ENCODE measurements at regions not wholly inside any gene's neighbourhood (a gene's known extent, or its start where the extent isn't known, plus 50 kb on each side); places are given as distances from the start of the nearest gene placed in this dataset.

GRCh38 chr2:217437290-217437870 is 565.4 kb downstream of the TNS1 start:
- DNase-seq: no peak

- no peak for DNase-seq
Measured at GRCh38 chr2:217436386-217436785, 566.4 kb downstream of the TNS1 start.

- DNase-seq: peak; percentile 93
Measured at GRCh38 chr2:217434180-217434975, 568.4 kb downstream of the TNS1 start.

GRCh38 chr2:217433522-217433921 is 569.3 kb downstream of the TNS1 start:
- DNase-seq: no peak

GRCh38 chr2:217431577-217432269 is 571.1 kb downstream of the TNS1 start:
- DNase-seq: no peak

- no peak for DNase-seq
Measured at GRCh38 chr2:217430916-217431576, 571.2 kb upstream of the TNP1 start.

GRCh38 chr2:217429981-217430500 is 570.2 kb upstream of the TNP1 start:
- DNase-seq: no peak

- no peak for DNase-seq
Measured at GRCh38 chr2:217421834-217422233, 562.0 kb upstream of the TNP1 start.

- no peak for DNase-seq
Measured at GRCh38 chr2:217420854-217421253, 561.0 kb upstream of the TNP1 start.

GRCh38 chr2:217419055-217419671 is 559.3 kb upstream of the TNP1 start:
- no peak for DNase-seq

GRCh38 chr2:217418544-217418943 is 558.7 kb upstream of the TNP1 start:
- no peak for DNase-seq

GRCh38 chr2:217418090-217418489 is 558.2 kb upstream of the TNP1 start:
- no peak for DNase-seq

GRCh38 chr2:217417536-217417935 is 557.7 kb upstream of the TNP1 start:
- DNase-seq: no peak

GRCh38 chr2:217415316-217415715 is 555.5 kb upstream of the TNP1 start:
- no peak for DNase-seq

- no peak for DNase-seq
Measured at GRCh38 chr2:217414429-217414828, 554.6 kb upstream of the TNP1 start.

GRCh38 chr2:217413193-217413592 is 553.3 kb upstream of the TNP1 start:
- no peak for DNase-seq

- DNase-seq: no peak
Measured at GRCh38 chr2:217412721-217413120, 552.9 kb upstream of the TNP1 start.

- no peak for DNase-seq
Measured at GRCh38 chr2:217412277-217412676, 552.4 kb upstream of the TNP1 start.

- peak; percentile 34 for DNase-seq
Measured at GRCh38 chr2:217410681-217410960, 550.8 kb upstream of the TNP1 start.

GRCh38 chr2:217409949-217410680 is 550.3 kb upstream of the TNP1 start:
- no peak for DNase-seq

- DNase-seq: no peak
Measured at GRCh38 chr2:217407362-217407761, 547.5 kb upstream of the TNP1 start.

GRCh38 chr2:217404236-217404760 is 544.4 kb upstream of the TNP1 start:
- peak; percentile 39 for DNase-seq

Data from DMS79 treated with DMSO at 0.1 percent for 48 hours (cell line).